Progenitor cell of endocrine pancreas (in vitro differentiated cells): ENCODE measurements at regions not wholly inside any gene's neighbourhood (a gene's known extent, or its start where the extent isn't known, plus 50 kb on each side); places are given as distances from the start of the nearest gene placed in this dataset.
"Not testable (repeated sequence)": the region's sequence is repeated elsewhere in the genome, so short reads cannot be mapped to it uniquely, and the experiment has no call there.

Source experiments
- DNase-seq: peaks from one replicate; pipeline ENCODE4 v3.0.0; 2021; ENCODE audit warnings: low spot score; ENCODE audit not compliant: unreplicated experiment
- H3K27ac Mint-ChIP-seq: 2 replicates; pipeline ENCODE4 v1.8.0; 2021; ENCODE audit warnings: mild to moderate bottlenecking, moderate library complexity, mixed read lengths
- H3K27me3 Mint-ChIP-seq: 2 replicates; pipeline ENCODE4 v1.8.0; 2021; ENCODE audit warnings: mixed read lengths
- H3K36me3 Mint-ChIP-seq: 2 replicates; pipeline ENCODE4 v1.8.0; 2022; ENCODE audit warnings: mixed read lengths; ENCODE audit not compliant: insufficient read depth
- H3K4me1 Mint-ChIP-seq: 2 replicates; pipeline ENCODE4 v1.8.0; 2021; ENCODE audit warnings: low read depth, mixed read lengths
- H3K4me3 Mint-ChIP-seq: 2 replicates; pipeline ENCODE4 v1.8.0; 2021; ENCODE audit warnings: low read depth, mild to moderate bottlenecking, moderate library complexity, mixed read lengths
- H3K9me3 Mint-ChIP-seq: 2 replicates; pipeline ENCODE4 v1.8.0; 2021; ENCODE audit warnings: low read depth, mixed read lengths
- CTCF ChIP-seq: fragments of 200-600 bp; sonication (generic); IDR thresholded peaks from one replicate; pipeline ENCODE4 v1.5.0; 2021; ENCODE audit warnings: antibody characterized with exemption, mild to moderate bottlenecking; ENCODE audit not compliant: unreplicated experiment

DNA sequence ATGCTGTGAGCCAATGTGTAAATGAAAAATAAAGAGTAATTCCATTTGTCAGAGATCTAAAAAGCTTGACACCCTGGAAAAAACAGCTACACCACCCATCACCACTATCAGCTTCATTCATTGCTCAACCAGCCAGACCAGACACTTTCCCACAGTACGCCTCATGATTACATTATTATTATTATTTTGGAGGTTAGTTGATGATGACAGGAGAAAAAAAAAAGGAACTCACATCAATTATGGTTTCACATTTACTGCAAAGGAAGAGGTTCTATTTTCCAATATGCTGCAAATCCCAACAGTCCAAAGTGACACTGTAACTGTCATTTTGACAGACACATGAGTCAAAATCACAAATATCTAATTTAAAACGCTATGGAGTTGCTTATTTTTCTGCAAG, 134.7 kb upstream of the TSC22D2 start:
- Mint-ChIP-seq H3K4me3 (no peak overlapping the region), H3K4me1 (peaks cover 13% of the 10 kb centered on the region), H3K27me3 (no peaks in the 10 kb centered on the region), H3K9me3 (no peaks in the 10 kb centered on the region), H3K36me3 (no peaks in the 10 kb centered on the region), H3K27ac (no peak overlapping the region)
- no peak for TF ChIP-seq CTCF
- no peak for DNase-seq

GRCh38 chr3:150271591-150271960, 136.5 kb upstream of the TSC22D2 start:
- Mint-ChIP-seq H3K27me3 (no peaks in the 10 kb centered on the region), H3K9me3 (no peaks in the 10 kb centered on the region), H3K27ac (no peak overlapping the region), H3K4me3 (no peak overlapping the region), H3K4me1 (peaks cover 2% of the 10 kb centered on the region), H3K36me3 (no peaks in the 10 kb centered on the region)
- DNase-seq: no peak
- TF ChIP-seq CTCF: no peak

DNA sequence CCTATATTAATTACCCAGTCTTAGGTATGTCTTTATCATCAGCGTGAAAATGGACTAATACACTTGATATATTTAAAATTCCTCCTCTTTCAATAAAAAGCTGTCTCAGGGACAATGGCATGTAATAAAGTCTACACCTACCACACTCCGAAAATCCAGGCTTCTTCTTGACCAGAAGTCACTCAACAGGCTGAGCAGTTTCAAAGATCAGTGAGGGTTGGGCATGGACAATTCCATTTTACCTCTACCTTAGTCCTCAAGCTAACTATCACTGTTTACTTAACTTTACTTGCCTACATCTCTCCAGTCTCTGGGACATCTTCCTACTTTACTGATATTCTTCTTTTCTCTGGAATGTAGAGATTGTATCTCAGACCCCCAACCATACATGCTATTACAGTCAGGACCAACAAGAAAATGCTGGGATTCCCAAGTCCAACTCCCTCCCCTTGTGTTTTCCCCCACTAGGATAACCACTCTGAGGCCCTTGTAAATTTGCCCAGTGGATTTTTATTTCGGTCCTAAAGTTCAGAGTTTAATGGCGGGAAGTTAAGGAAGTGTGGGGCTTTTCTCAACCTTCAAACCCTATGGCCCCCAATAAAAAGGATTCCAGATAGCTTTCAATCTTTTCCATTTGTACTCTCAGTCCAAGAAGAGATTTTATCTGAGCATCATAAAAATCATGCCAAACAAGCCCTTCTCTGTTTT, 137.1 kb upstream of the TSC22D2 start:
- no peak overlapping the region for H3K4me3 Mint-ChIP-seq
- H3K27ac Mint-ChIP-seq: no peak overlapping the region
- H3K9me3 Mint-ChIP-seq: no peaks in the 10 kb centered on the region

DNA sequence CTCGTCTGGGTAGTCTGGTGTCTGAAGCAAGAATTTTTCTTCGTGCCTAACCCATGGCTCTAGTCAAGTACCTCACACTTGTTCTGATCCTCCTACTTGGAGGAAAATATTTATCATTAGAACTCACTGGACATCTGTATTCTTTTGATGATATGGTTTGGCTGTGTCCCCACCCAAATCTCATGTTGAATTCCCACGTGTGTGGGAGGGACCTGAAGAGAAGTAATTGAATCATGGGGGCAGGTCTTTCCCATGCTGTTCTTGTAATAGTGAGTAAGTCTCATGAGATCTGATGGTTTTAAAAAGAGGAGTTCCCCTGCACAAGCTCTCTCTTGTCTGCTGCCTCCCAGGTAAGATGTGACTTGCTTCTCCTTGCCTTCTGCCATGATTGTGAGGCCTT, 137.7 kb upstream of the TSC22D2 start:
- not testable (repeated sequence) for DNase-seq, H3K9me3 Mint-ChIP-seq, H3K4me1 Mint-ChIP-seq, H3K27ac Mint-ChIP-seq, H3K27me3 Mint-ChIP-seq, H3K4me3 Mint-ChIP-seq, H3K36me3 Mint-ChIP-seq

More for the DNA sequence above, 137.1 kb upstream of the TSC22D2 start:
- TF ChIP-seq CTCF: no peak
- Mint-ChIP-seq H3K27me3 (no peaks in the 10 kb centered on the region), H3K36me3 (no peaks in the 10 kb centered on the region), H3K4me1 (peaks cover 2% of the 10 kb centered on the region)
- no peak for DNase-seq

DNA sequence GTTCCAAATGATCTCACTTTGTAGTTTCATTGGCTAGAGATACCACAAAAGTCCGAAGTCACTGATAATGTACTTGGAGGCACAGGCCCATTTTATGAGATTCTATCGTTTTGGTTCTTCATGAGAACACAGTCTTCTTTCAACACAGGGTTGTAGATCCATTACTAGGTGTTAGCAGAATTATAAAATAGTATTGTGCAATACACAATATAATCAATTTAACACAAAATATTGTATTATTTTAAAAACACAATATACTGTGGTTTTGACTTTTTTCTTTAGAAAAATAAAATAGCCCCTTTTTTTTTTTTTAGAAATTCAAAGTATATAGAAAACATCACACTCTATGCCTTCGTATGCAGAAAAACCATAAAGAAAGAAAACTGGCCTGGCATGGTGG, 138.6 kb upstream of the TSC22D2 start:
- Mint-ChIP-seq H3K27me3 (no peaks in the 10 kb centered on the region), H3K4me3 (no peak overlapping the region), H3K36me3 (no peaks in the 10 kb centered on the region), H3K9me3 (no peaks in the 10 kb centered on the region), H3K27ac (no peak overlapping the region), H3K4me1 (peaks cover 2% of the 10 kb centered on the region)
- no peak for DNase-seq
- no peak for TF ChIP-seq CTCF
